ENCODE measurements at regions not wholly inside any gene's neighbourhood (a gene's known extent, or its start where the extent isn't known, plus 50 kb on each side); places are given as distances from the start of the nearest gene placed in this dataset.

DNA sequence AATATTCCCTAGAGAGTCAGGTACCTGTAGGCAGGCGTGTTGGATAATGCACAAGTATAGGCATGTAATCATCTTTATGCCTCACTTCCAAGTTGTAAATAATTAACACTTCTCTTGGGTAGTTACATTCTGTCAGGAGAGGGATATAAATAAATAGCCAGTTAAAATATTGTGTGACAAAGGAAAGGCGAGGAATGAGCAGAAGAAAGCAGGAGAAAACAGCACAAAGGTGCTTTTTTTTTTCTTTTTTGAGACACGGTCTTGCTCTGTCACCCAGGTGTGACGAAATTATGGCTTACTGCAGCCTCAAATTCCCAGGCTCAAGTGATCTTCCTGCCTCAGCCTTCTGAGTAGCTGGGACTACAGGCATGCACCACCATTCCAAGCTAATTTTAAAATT is 99.2 kb upstream of the LYZL2 start:
- no peak overlapping the region for H2AFZ ChIP-seq (ENCODE audit: low read length)
- H3K27me3 ChIP-seq (replicated peaks in 1 of 4; ENCODE audit: control insufficient read depth in 3 of 4, extremely low read depth in 1 of 4, insufficient read depth in 3 of 4, low read length in 3 of 4): no peaks in the 10 kb centered on the region
- H3K9ac ChIP-seq (replicated peaks in 1 of 4; ENCODE audit: extremely low read depth in 1 of 4, low read depth in 3 of 4, low read length in 3 of 4): no peak overlapping the region
- H3K79me2 ChIP-seq (ENCODE audit: control insufficient read depth in 1 of 2, insufficient read depth in 2 of 2, low read length in 2 of 2): no peaks in the 10 kb centered on the region
- POLR2A ChIA-PET (ENCODE audit: partially characterized antibody): interaction anchor here (1.3 kb wide), 1 partner anchor 56 kb away, joined by 4 read pairs; no protein-coding TSS in a partner anchor
- WGBS, 2 experiments (ENCODE audit: extremely low coverage in 1 of 2, insufficient coverage in 1 of 2, insufficient read length in 1 of 2, insufficient replicate concordance in 2 of 2, low coverage in 1 of 2, low lambda C conversion rate in 2 of 2, missing lambda C conversion rate in 1 of 2): 86% methylated on average over 4 of the region's 4 CpGs; no CpG with 5 or more reads in 1 of the 2 experiments
- no peak overlapping the region for H3K14ac ChIP-seq (ENCODE audit: insufficient read length)
- H2BK5ac ChIP-seq (ENCODE audit: low read depth, low read length): no peak overlapping the region
- FAIRE-seq (no peak), DNase-seq (ENCODE audit: low read depth in 1 of 2, low spot score in 2 of 2) (no peak)
- no peak overlapping the region for H2AK5ac ChIP-seq (ENCODE audit: low read depth, low read length)
- H4K91ac ChIP-seq (replicated peaks; ENCODE audit: insufficient read length, low read length): no peak overlapping the region
- H2BK15ac ChIP-seq (ENCODE audit: low read length): no peak overlapping the region
- H3K36me3 ChIP-seq (ENCODE audit: control insufficient read depth in 2 of 4, insufficient read depth in 4 of 4, low read length in 3 of 4): no peaks in the 10 kb centered on the region
- CTCF ChIA-PET (ENCODE audit: partially characterized antibody): interaction anchor here (0.7 to 1.0 kb wide), 3 partner anchors 8 to 1110 kb away, joined by 3 to 4 read pairs (median 3); no protein-coding TSS in a partner anchor
- peaks cover 0 to 1% of the 10 kb centered on the region in 2 experiments for H4K20me1 ChIP-seq (replicated peaks in 1 of 2; ENCODE audit: control insufficient read depth in 1 of 2, insufficient read depth in 2 of 2, low read length in 2 of 2)
- H3K4me3 ChIP-seq (ENCODE audit: extremely low read depth in 1 of 4, insufficient read depth in 2 of 4, low read depth in 3 of 4, low read length in 4 of 4): no peak overlapping the region
- no peak overlapping the region for H2BK20ac ChIP-seq (ENCODE audit: low read length)
- H3K4me2 ChIP-seq (ENCODE audit: insufficient read depth in 1 of 2, low read depth in 2 of 2, low read length in 2 of 2): no peak overlapping the region
- H2BK120ac ChIP-seq (replicated peaks; ENCODE audit: low read depth, low read length): no peak overlapping the region
- H3K56ac ChIP-seq (replicated peaks; ENCODE audit: insufficient read length, low read depth, low read length): no peak overlapping the region
- H2BK12ac ChIP-seq (ENCODE audit: low read depth, low read length): no peak overlapping the region
- H3K23ac ChIP-seq (ENCODE audit: insufficient read length): no peak overlapping the region
- H3K23me2 ChIP-seq (ENCODE audit: low read depth, low read length): no peaks in the 10 kb centered on the region
- H3K27ac ChIP-seq (ENCODE audit: low read depth, low read length): no peak overlapping the region
- no peaks in the 10 kb centered on the region for H3K9me3 ChIP-seq (ENCODE audit: insufficient read depth in 2 of 2, low read depth in 1 of 2, low read length in 1 of 2)
- no peak overlapping the region for H3K4ac ChIP-seq (replicated peaks; ENCODE audit: insufficient read length, low read depth, low read length)
- no peak overlapping the region for H3K18ac ChIP-seq (ENCODE audit: extremely low read depth, low read length)
- no peak overlapping the region for H4K8ac ChIP-seq (ENCODE audit: extremely low read depth, insufficient read depth, low read length)
- no peak overlapping the region for H4K5ac ChIP-seq (ENCODE audit: insufficient read length, low read depth, low read length)
- no peaks in the 10 kb centered on the region for H3K79me1 ChIP-seq (ENCODE audit: low read depth, low read length)
- 0 out of 7 replicates have a peak, but pooled peaks cover 0 to 3% (median 1%) of the 10 kb centered on the region in 4 experiments for H3K4me1 ChIP-seq (replicated peaks in 1 of 4; ENCODE audit: control insufficient read depth in 3 of 4, insufficient read depth in 4 of 4, low read length in 3 of 4)

Data from H1 (cell line).